Muscle of leg (tissue), 3 donors: ENCODE measurements at regions not wholly inside any gene's neighbourhood (a gene's known extent, or its start where the extent isn't known, plus 50 kb on each side); places are given as distances from the start of the nearest gene placed in this dataset.
A peak's percentile ranks its signal among the peaks of the same experiment; 100 is the strongest.

Source experiments
- DNase-seq: peaks from one replicate; pipeline ENCODE4 v3.0.0; 2013
- H3K27ac ChIP-seq: one replicate; pipeline ENCODE4 v1.5.1; 2013; ENCODE audit warnings: mild to moderate bottlenecking, low read length, control low read depth
- H3K27me3 ChIP-seq: one replicate; pipeline ENCODE4 v1.6.1; 2013; ENCODE audit warnings: low read length; ENCODE audit not compliant: control insufficient read depth, insufficient read depth
- H3K36me3 ChIP-seq: one replicate; pipeline ENCODE4 v1.6.1; 2013; ENCODE audit warnings: low read length; ENCODE audit not compliant: control insufficient read depth, insufficient read depth
- H3K4me1 ChIP-seq: one replicate; pipeline ENCODE4 v1.6.1; 2013; ENCODE audit warnings: low read length; ENCODE audit not compliant: control insufficient read depth, insufficient read depth
- H3K4me3 ChIP-seq: one replicate; pipeline ENCODE4 v1.5.1; 2013; ENCODE audit warnings: low read length, control low read depth
- H3K9me3 ChIP-seq: replicated peaks from 2 replicates; pipeline ENCODE4 v1.6.1; 2013; ENCODE audit warnings: low read depth, low read length; ENCODE audit not compliant: control insufficient read depth
- WGBS: methylation state at CpG from one replicate; pipeline ENCODE4 v1.1.5; 2013; ENCODE audit warnings: missing lambda C conversion rate; ENCODE audit not compliant: insufficient coverage; 5-methylcytosine and 5-hydroxymethylcytosine counted together

- H3K4me3 ChIP-seq = no peak overlapping the region
- no peak overlapping the region for H3K27ac ChIP-seq
- DNase-seq = no peak
- H3K27me3 ChIP-seq = no peaks in the 10 kb centered on the region
- no peaks in the 10 kb centered on the region for H3K4me1 ChIP-seq
- H3K9me3 ChIP-seq = no peaks in the 10 kb centered on the region
- WGBS = 83% methylated on average over 2 of the region's 2 CpGs
- H3K36me3 ChIP-seq = no peaks in the 10 kb centered on the region
Observed at GRCh38 chr6:76615395-76615794, 542.9 kb upstream of the IMPG1 start.

- Histone ChIP-seq H3K9me3 (peaks cover 3% of the 10 kb centered on the region), H3K36me3 (no peaks in the 10 kb centered on the region), H3K4me3 (no peak overlapping the region), H3K27ac (no peak overlapping the region), H3K27me3 (no peaks in the 10 kb centered on the region), H3K4me1 (no peaks in the 10 kb centered on the region)
- WGBS = no CpG with 5 or more reads among the region's 1 CpG
- no peak for DNase-seq
Observed at GRCh38 chr6:76612954-76613353, 540.5 kb upstream of the IMPG1 start.

- Histone ChIP-seq H3K4me3 (no peak overlapping the region), H3K9me3 (peaks cover 3% of the 10 kb centered on the region), H3K27me3 (no peaks in the 10 kb centered on the region), H3K4me1 (no peaks in the 10 kb centered on the region), H3K27ac (no peak overlapping the region), H3K36me3 (no peaks in the 10 kb centered on the region)
- no peak for DNase-seq
- 86% methylated on average over 2 of the region's 4 CpGs for WGBS
Observed at GRCh38 chr6:76609160-76609559, 536.7 kb upstream of the IMPG1 start.

GRCh38 chr6:76594109-76594508 lies 521.6 kb upstream of the IMPG1 start:
- no peak overlapping the region for H3K27ac ChIP-seq
- no CpG with 5 or more reads among the region's 3 CpGs for WGBS
- H3K27me3 ChIP-seq = no peaks in the 10 kb centered on the region
- no peaks in the 10 kb centered on the region for H3K36me3 ChIP-seq
- H3K4me1 ChIP-seq = no peaks in the 10 kb centered on the region
- no peak overlapping the region for H3K4me3 ChIP-seq
- DNase-seq = no peak
- H3K9me3 ChIP-seq = no peaks in the 10 kb centered on the region

GRCh38 chr6:76593668-76594067 lies 521.2 kb upstream of the IMPG1 start:
- Histone ChIP-seq H3K9me3 (no peaks in the 10 kb centered on the region), H3K4me3 (no peak overlapping the region), H3K4me1 (no peaks in the 10 kb centered on the region), H3K36me3 (no peaks in the 10 kb centered on the region), H3K27me3 (no peaks in the 10 kb centered on the region), H3K27ac (no peak overlapping the region)
- DNase-seq = no peak
- WGBS = 46% methylated on average over 2 of the region's 3 CpGs

- Histone ChIP-seq H3K4me1 (no peaks in the 10 kb centered on the region), H3K9me3 (no peaks in the 10 kb centered on the region), H3K27me3 (no peaks in the 10 kb centered on the region), H3K36me3 (no peaks in the 10 kb centered on the region), H3K4me3 (no peak overlapping the region), H3K27ac (no peak overlapping the region)
- DNase-seq = no peak
Observed at GRCh38 chr6:76592566-76592965, 520.1 kb upstream of the IMPG1 start.

GRCh38 chr6:76587271-76587670 lies 514.8 kb upstream of the IMPG1 start:
- H3K27me3 ChIP-seq = no peaks in the 10 kb centered on the region
- WGBS = 100% methylated on average over 2 of the region's 2 CpGs

GRCh38 chr6:76584121-76584520 lies 511.7 kb upstream of the IMPG1 start:
- H3K4me3 ChIP-seq = no peak overlapping the region
- H3K27ac ChIP-seq = no peak overlapping the region
- no peaks in the 10 kb centered on the region for H3K9me3 ChIP-seq
- WGBS = 71% methylated on average over 1 of the region's 2 CpGs
- H3K4me1 ChIP-seq = no peaks in the 10 kb centered on the region
- no peak for DNase-seq
- no peaks in the 10 kb centered on the region for H3K36me3 ChIP-seq
- H3K27me3 ChIP-seq = no peaks in the 10 kb centered on the region

More at GRCh38 chr6:76587271-76587670, 514.8 kb upstream of the IMPG1 start:
- Histone ChIP-seq H3K4me1 (no peaks in the 10 kb centered on the region), H3K9me3 (no peaks in the 10 kb centered on the region), H3K36me3 (no peaks in the 10 kb centered on the region), H3K4me3 (no peak overlapping the region), H3K27ac (no peak overlapping the region)
- DNase-seq = no peak

- WGBS = no CpG with 5 or more reads among the region's 1 CpG
- no peak overlapping the region for H3K27ac ChIP-seq
- H3K9me3 ChIP-seq = no peaks in the 10 kb centered on the region
- H3K4me1 ChIP-seq = no peaks in the 10 kb centered on the region
- H3K27me3 ChIP-seq = no peaks in the 10 kb centered on the region
- H3K36me3 ChIP-seq = no peaks in the 10 kb centered on the region
- no peak for DNase-seq
- H3K4me3 ChIP-seq = no peak overlapping the region
Observed at GRCh38 chr6:76578746-76579145, 506.3 kb upstream of the IMPG1 start.

- no peak overlapping the region for H3K4me3 ChIP-seq
- H3K4me1 ChIP-seq = no peaks in the 10 kb centered on the region
- WGBS = no CpG with 5 or more reads among the region's 4 CpGs
- H3K27me3 ChIP-seq = no peaks in the 10 kb centered on the region
- H3K27ac ChIP-seq = no peak overlapping the region
- no peaks in the 10 kb centered on the region for H3K36me3 ChIP-seq
- H3K9me3 ChIP-seq = no peaks in the 10 kb centered on the region
- DNase-seq = peak; percentile 22
Observed at GRCh38 chr6:76574746-76575145, 502.3 kb upstream of the IMPG1 start.

- DNase-seq = no peak
- Histone ChIP-seq H3K4me3 (no peak overlapping the region), H3K27ac (no peak overlapping the region)
Observed at GRCh38 chr6:76565932-76566331, 493.5 kb upstream of the IMPG1 start.

More at GRCh38 chr6:76565932-76566331, 493.5 kb upstream of the IMPG1 start:
- H3K4me1 ChIP-seq = no peaks in the 10 kb centered on the region
- H3K36me3 ChIP-seq = no peaks in the 10 kb centered on the region
- H3K27me3 ChIP-seq = no peaks in the 10 kb centered on the region
- H3K9me3 ChIP-seq = peaks cover 3% of the 10 kb centered on the region
